Stimulated activated naive CD8-positive, alpha-beta T cell treated with anti-CD3 and anti-CD28 coated beads, Interleukin-15, Interleukin-2, amounts not matched to agents 100 ng/mL and 50 ng/mL, for 24 hours (primary cell): ENCODE measurements at regions not wholly inside any gene's neighbourhood (a gene's known extent, or its start where the extent isn't known, plus 50 kb on each side); places are given as distances from the start of the nearest gene placed in this dataset.
"Not testable (repeated sequence)": the region's sequence is repeated elsewhere in the genome, so short reads cannot be mapped to it uniquely, and the experiment has no call there.

Source experiments
- H3K27ac Mint-ChIP-seq: one replicate; pipeline ENCODE4 v1.8.0; 2021; ENCODE audit warnings: mild to moderate bottlenecking, mixed read lengths
- H3K27me3 Mint-ChIP-seq: one replicate; pipeline ENCODE4 v1.8.0; 2021; ENCODE audit warnings: mixed read lengths
- H3K36me3 Mint-ChIP-seq: one replicate; pipeline ENCODE4 v1.8.0; 2021; ENCODE audit warnings: low read depth, mixed read lengths
- H3K4me1 Mint-ChIP-seq: one replicate; pipeline ENCODE4 v1.8.0; 2021; ENCODE audit warnings: low read depth, mixed read lengths
- H3K4me3 Mint-ChIP-seq: one replicate; pipeline ENCODE4 v1.8.0; 2021; ENCODE audit warnings: mild to moderate bottlenecking, mixed read lengths
- H3K9me3 Mint-ChIP-seq: one replicate; pipeline ENCODE4 v1.8.0; 2021; ENCODE audit warnings: mixed read lengths

GRCh38 chr4:118410138-118410537 lies 57.3 kb upstream of the PRSS12 start:
- H3K4me3 Mint-ChIP-seq, result no peak overlapping the region
- peaks cover under 1% of the 10 kb centered on the region for H3K27me3 Mint-ChIP-seq
- H3K4me1 Mint-ChIP-seq, result no peaks in the 10 kb centered on the region
- no peaks in the 10 kb centered on the region for H3K36me3 Mint-ChIP-seq
- H3K9me3 Mint-ChIP-seq, result no peaks in the 10 kb centered on the region
- no peak overlapping the region for H3K27ac Mint-ChIP-seq

GRCh38 chr4:118417325-118417724 lies 64.5 kb upstream of the PRSS12 start:
- peaks cover 4% of the 10 kb centered on the region for H3K27me3 Mint-ChIP-seq
- no peaks in the 10 kb centered on the region for H3K9me3 Mint-ChIP-seq
- no peaks in the 10 kb centered on the region for H3K36me3 Mint-ChIP-seq
- H3K27ac Mint-ChIP-seq, result no peak overlapping the region
- no peaks in the 10 kb centered on the region for H3K4me1 Mint-ChIP-seq
- H3K4me3 Mint-ChIP-seq, result no peak overlapping the region

- not testable (repeated sequence) for H3K27ac Mint-ChIP-seq
Measured at GRCh38 chr4:118417800-118418199, 65.0 kb upstream of the PRSS12 start.

GRCh38 chr4:118418396-118418795 lies 65.6 kb upstream of the PRSS12 start:
- not testable (repeated sequence) for H3K27me3 Mint-ChIP-seq, H3K36me3 Mint-ChIP-seq, H3K4me1 Mint-ChIP-seq, H3K9me3 Mint-ChIP-seq, H3K4me3 Mint-ChIP-seq, H3K27ac Mint-ChIP-seq

More at GRCh38 chr4:118417800-118418199, 65.0 kb upstream of the PRSS12 start:
- not testable (repeated sequence) for H3K4me1 Mint-ChIP-seq, H3K27me3 Mint-ChIP-seq, H3K36me3 Mint-ChIP-seq, H3K9me3 Mint-ChIP-seq, H3K4me3 Mint-ChIP-seq

- not testable (repeated sequence) for H3K4me3 Mint-ChIP-seq, H3K9me3 Mint-ChIP-seq, H3K4me1 Mint-ChIP-seq, H3K27me3 Mint-ChIP-seq, H3K27ac Mint-ChIP-seq, H3K36me3 Mint-ChIP-seq
Measured at GRCh38 chr4:118419626-118420025, 66.8 kb upstream of the PRSS12 start.

GRCh38 chr4:118424062-118424461 lies 71.3 kb upstream of the PRSS12 start:
- peaks cover 13% of the 10 kb centered on the region for H3K27me3 Mint-ChIP-seq
- not testable (repeated sequence) for H3K9me3 Mint-ChIP-seq, H3K27ac Mint-ChIP-seq, H3K36me3 Mint-ChIP-seq, H3K4me1 Mint-ChIP-seq, H3K4me3 Mint-ChIP-seq

- H3K4me3 Mint-ChIP-seq, H3K27ac Mint-ChIP-seq, H3K36me3 Mint-ChIP-seq, H3K9me3 Mint-ChIP-seq, H3K4me1 Mint-ChIP-seq, H3K27me3 Mint-ChIP-seq: not testable (repeated sequence)
Measured at GRCh38 chr4:118428881-118429280, 76.1 kb upstream of the PRSS12 start.

GRCh38 chr4:118432359-118432758 lies 79.6 kb upstream of the PRSS12 start:
- H3K36me3 Mint-ChIP-seq, H3K27me3 Mint-ChIP-seq, H3K27ac Mint-ChIP-seq, H3K4me1 Mint-ChIP-seq, H3K9me3 Mint-ChIP-seq, H3K4me3 Mint-ChIP-seq: not testable (repeated sequence)

- H3K36me3 Mint-ChIP-seq, H3K4me1 Mint-ChIP-seq, H3K4me3 Mint-ChIP-seq, H3K27ac Mint-ChIP-seq, H3K27me3 Mint-ChIP-seq, H3K9me3 Mint-ChIP-seq: not testable (repeated sequence)
Measured at GRCh38 chr4:118433612-118434375, 81.0 kb upstream of the PRSS12 start.

GRCh38 chr4:118435415-118435814 lies 82.6 kb upstream of the PRSS12 start:
- H3K27me3 Mint-ChIP-seq, H3K27ac Mint-ChIP-seq, H3K36me3 Mint-ChIP-seq, H3K9me3 Mint-ChIP-seq, H3K4me1 Mint-ChIP-seq, H3K4me3 Mint-ChIP-seq: not testable (repeated sequence)

GRCh38 chr4:118442115-118442837 lies 89.5 kb upstream of the PRSS12 start:
- not testable (repeated sequence) for H3K9me3 Mint-ChIP-seq, H3K27ac Mint-ChIP-seq, H3K36me3 Mint-ChIP-seq

GRCh38 chr4:118447397-118447796 lies 94.6 kb upstream of the PRSS12 start:
- not testable (repeated sequence) for H3K4me3 Mint-ChIP-seq, H3K36me3 Mint-ChIP-seq, H3K9me3 Mint-ChIP-seq, H3K27ac Mint-ChIP-seq, H3K27me3 Mint-ChIP-seq, H3K4me1 Mint-ChIP-seq

More at GRCh38 chr4:118442115-118442837, 89.5 kb upstream of the PRSS12 start:
- H3K4me1 Mint-ChIP-seq, H3K4me3 Mint-ChIP-seq, H3K27me3 Mint-ChIP-seq: not testable (repeated sequence)

- not testable (repeated sequence) for H3K36me3 Mint-ChIP-seq, H3K4me3 Mint-ChIP-seq, H3K27me3 Mint-ChIP-seq, H3K9me3 Mint-ChIP-seq, H3K4me1 Mint-ChIP-seq, H3K27ac Mint-ChIP-seq
Measured at GRCh38 chr4:118454857-118455256, 102.1 kb upstream of the PRSS12 start.

GRCh38 chr4:118461435-118461834 lies 108.6 kb upstream of the PRSS12 start:
- not testable (repeated sequence) for H3K9me3 Mint-ChIP-seq, H3K27me3 Mint-ChIP-seq, H3K4me3 Mint-ChIP-seq, H3K36me3 Mint-ChIP-seq, H3K27ac Mint-ChIP-seq, H3K4me1 Mint-ChIP-seq

- not testable (repeated sequence) for H3K9me3 Mint-ChIP-seq, H3K27ac Mint-ChIP-seq, H3K27me3 Mint-ChIP-seq, H3K4me3 Mint-ChIP-seq, H3K36me3 Mint-ChIP-seq, H3K4me1 Mint-ChIP-seq
Measured at GRCh38 chr4:118465831-118466230, 113.0 kb upstream of the PRSS12 start.

- H3K9me3 Mint-ChIP-seq, H3K4me3 Mint-ChIP-seq, H3K4me1 Mint-ChIP-seq, H3K27ac Mint-ChIP-seq, H3K36me3 Mint-ChIP-seq, H3K27me3 Mint-ChIP-seq: not testable (repeated sequence)
Measured at GRCh38 chr4:118474001-118474626, 121.3 kb upstream of the PRSS12 start.
